ENCODE measurements at regions not wholly inside any gene's neighbourhood (a gene's known extent, or its start where the extent isn't known, plus 50 kb on each side); places are given as distances from the start of the nearest gene placed in this dataset.
"Not testable (repeated sequence)": the region's sequence is repeated elsewhere in the genome, so short reads cannot be mapped to it uniquely, and the experiment has no call there.

DNA sequence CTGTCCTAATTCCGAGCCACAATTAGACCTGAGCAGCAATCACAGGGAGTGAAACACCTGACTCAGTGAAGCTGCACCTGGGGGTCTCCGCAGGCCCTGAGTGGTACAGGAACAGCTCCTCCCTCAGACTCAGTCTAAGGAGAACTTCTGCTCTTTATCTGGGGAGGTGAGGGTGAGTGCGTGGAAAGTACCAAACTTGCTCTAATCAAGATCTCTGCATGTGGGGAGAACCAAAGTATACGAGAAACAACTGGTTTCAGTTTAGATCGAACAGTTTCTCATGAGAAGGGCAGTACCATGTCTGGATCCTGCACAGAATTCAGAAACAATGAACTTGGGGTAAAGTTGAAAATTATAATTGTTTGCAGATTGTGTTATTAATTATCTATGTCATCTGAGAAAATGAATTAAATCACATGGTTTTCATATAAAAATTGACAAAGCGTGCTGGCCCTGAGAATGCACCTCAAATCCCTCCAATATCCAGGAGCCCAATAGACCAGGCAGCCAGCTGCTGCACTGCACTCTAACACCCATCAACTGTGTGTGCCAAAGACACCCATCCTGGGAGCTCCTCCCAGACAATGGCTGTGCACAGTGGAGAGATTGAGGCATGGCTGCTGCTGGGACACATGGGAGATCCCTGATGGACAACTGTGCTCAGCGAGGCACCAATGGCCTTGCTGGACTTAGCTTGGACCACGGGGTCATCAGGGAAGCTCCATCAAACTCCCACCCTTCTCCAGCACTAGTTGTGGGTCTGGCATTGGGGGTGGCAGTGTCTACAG lies 803.8 kb downstream of the TMEM121 start:
- H3K27me3 ChIP-seq (ENCODE audit: control insufficient read depth in 4 of 4, insufficient read depth in 4 of 4, low read length in 3 of 4), result not testable (repeated sequence)

GRCh38 chr14:106334428-106335109 lies 808.2 kb downstream of the TMEM121 start:
- H3K27me3 ChIP-seq (ENCODE audit: control insufficient read depth in 4 of 4, insufficient read depth in 4 of 4, low read length in 3 of 4); H3K36me3 ChIP-seq (ENCODE audit: control insufficient read depth in 4 of 4, insufficient read depth in 3 of 4, low read depth in 1 of 4, low read length in 3 of 4); H3K9ac ChIP-seq (ENCODE audit: low read depth in 1 of 2, low read length in 2 of 2); H3K4me1 ChIP-seq (ENCODE audit: control insufficient read depth in 4 of 4, insufficient read depth in 4 of 4, low read length in 3 of 4); DNase-seq (ENCODE audit: low spot score); H3K4me3 ChIP-seq (ENCODE audit: low read depth in 1 of 3, low read length in 3 of 3); H3K9me3 ChIP-seq (ENCODE audit: control insufficient read depth in 4 of 4, low read length in 3 of 4); H3K27ac ChIP-seq (ENCODE audit: low read depth in 1 of 2, low read length in 2 of 2): not testable (repeated sequence)
- WGBS, result 39% methylated on average over 16 of the region's 16 CpGs

More for the DNA sequence above, 803.8 kb downstream of the TMEM121 start:
- H3K4me1 ChIP-seq (ENCODE audit: control insufficient read depth in 4 of 4, insufficient read depth in 4 of 4, low read length in 3 of 4); H3K4me3 ChIP-seq (ENCODE audit: low read depth in 1 of 3, low read length in 3 of 3); H3K9me3 ChIP-seq (ENCODE audit: control insufficient read depth in 4 of 4, low read length in 3 of 4); H3K9ac ChIP-seq (ENCODE audit: low read depth in 1 of 2, low read length in 2 of 2); H3K36me3 ChIP-seq (ENCODE audit: control insufficient read depth in 4 of 4, insufficient read depth in 3 of 4, low read depth in 1 of 4, low read length in 3 of 4); DNase-seq (ENCODE audit: low spot score); H3K27ac ChIP-seq (ENCODE audit: low read depth in 1 of 2, low read length in 2 of 2): not testable (repeated sequence)
- WGBS, result 40% methylated on average over 4 of the region's 8 CpGs

- 36% methylated on average over 5 of the region's 6 CpGs for WGBS
- H3K4me3 ChIP-seq (ENCODE audit: low read depth in 1 of 3, low read length in 3 of 3); H3K36me3 ChIP-seq (ENCODE audit: control insufficient read depth in 4 of 4, insufficient read depth in 3 of 4, low read depth in 1 of 4, low read length in 3 of 4); DNase-seq (ENCODE audit: low spot score); H3K27me3 ChIP-seq (ENCODE audit: control insufficient read depth in 4 of 4, insufficient read depth in 4 of 4, low read length in 3 of 4); H3K4me1 ChIP-seq (ENCODE audit: control insufficient read depth in 4 of 4, insufficient read depth in 4 of 4, low read length in 3 of 4); H3K9me3 ChIP-seq (ENCODE audit: control insufficient read depth in 4 of 4, low read length in 3 of 4); H3K9ac ChIP-seq (ENCODE audit: low read depth in 1 of 2, low read length in 2 of 2); H3K27ac ChIP-seq (ENCODE audit: low read depth in 1 of 2, low read length in 2 of 2): not testable (repeated sequence)
Measured at GRCh38 chr14:106335110-106335429, 808.7 kb downstream of the TMEM121 start.

DNA sequence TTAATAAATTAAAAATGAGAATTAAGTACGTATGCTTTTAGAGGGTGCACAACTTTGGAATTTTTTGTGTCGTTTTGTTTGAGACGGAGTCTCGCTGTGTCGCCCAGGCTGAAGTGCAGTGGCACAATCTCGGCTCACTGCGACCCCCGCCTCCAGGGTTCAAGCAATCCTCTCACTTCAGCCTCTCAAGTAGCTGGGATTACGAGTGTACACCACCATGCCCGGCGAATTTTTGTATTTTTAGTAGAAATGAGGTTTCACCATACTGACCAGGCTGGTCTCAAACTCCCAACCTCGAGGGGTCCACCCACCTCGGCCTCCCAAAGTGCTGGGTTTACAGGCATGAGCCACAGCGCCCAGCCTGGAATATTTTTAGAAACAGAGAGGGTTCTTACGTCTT lies 812.4 kb downstream of the TMEM121 start:
- not testable (repeated sequence) for H3K4me3 ChIP-seq (ENCODE audit: low read depth in 1 of 3, low read length in 3 of 3); H3K9me3 ChIP-seq (ENCODE audit: control insufficient read depth in 4 of 4, low read length in 3 of 4); H3K9ac ChIP-seq (ENCODE audit: low read depth in 1 of 2, low read length in 2 of 2); H3K36me3 ChIP-seq (ENCODE audit: control insufficient read depth in 4 of 4, insufficient read depth in 3 of 4, low read depth in 1 of 4, low read length in 3 of 4); H3K27ac ChIP-seq (ENCODE audit: low read depth in 1 of 2, low read length in 2 of 2); H3K4me1 ChIP-seq (ENCODE audit: control insufficient read depth in 4 of 4, insufficient read depth in 4 of 4, low read length in 3 of 4); DNase-seq (ENCODE audit: low spot score); H3K27me3 ChIP-seq (ENCODE audit: control insufficient read depth in 4 of 4, insufficient read depth in 4 of 4, low read length in 3 of 4)
- WGBS, result 53% methylated on average over 15 of the region's 15 CpGs

- H3K4me1 ChIP-seq (ENCODE audit: control insufficient read depth in 4 of 4, insufficient read depth in 4 of 4, low read length in 3 of 4); DNase-seq (ENCODE audit: low spot score); H3K36me3 ChIP-seq (ENCODE audit: control insufficient read depth in 4 of 4, insufficient read depth in 3 of 4, low read depth in 1 of 4, low read length in 3 of 4); H3K9me3 ChIP-seq (ENCODE audit: control insufficient read depth in 4 of 4, low read length in 3 of 4); H3K4me3 ChIP-seq (ENCODE audit: low read depth in 1 of 3, low read length in 3 of 3); H3K27ac ChIP-seq (ENCODE audit: low read depth in 1 of 2, low read length in 2 of 2); H3K27me3 ChIP-seq (ENCODE audit: control insufficient read depth in 4 of 4, insufficient read depth in 4 of 4, low read length in 3 of 4); H3K9ac ChIP-seq (ENCODE audit: low read depth in 1 of 2, low read length in 2 of 2): not testable (repeated sequence)
- WGBS, result 65% methylated on average over 2 of the region's 4 CpGs
Measured at GRCh38 chr14:106340658-106341057, 814.3 kb downstream of the TMEM121 start.

GRCh38 chr14:106341161-106341560 lies 814.8 kb downstream of the TMEM121 start:
- not testable (repeated sequence) for H3K27me3 ChIP-seq (ENCODE audit: control insufficient read depth in 4 of 4, insufficient read depth in 4 of 4, low read length in 3 of 4); H3K36me3 ChIP-seq (ENCODE audit: control insufficient read depth in 4 of 4, insufficient read depth in 3 of 4, low read depth in 1 of 4, low read length in 3 of 4); DNase-seq (ENCODE audit: low spot score); H3K9me3 ChIP-seq (ENCODE audit: control insufficient read depth in 4 of 4, low read length in 3 of 4); H3K9ac ChIP-seq (ENCODE audit: low read depth in 1 of 2, low read length in 2 of 2); H3K4me3 ChIP-seq (ENCODE audit: low read depth in 1 of 3, low read length in 3 of 3); H3K27ac ChIP-seq (ENCODE audit: low read depth in 1 of 2, low read length in 2 of 2); H3K4me1 ChIP-seq (ENCODE audit: control insufficient read depth in 4 of 4, insufficient read depth in 4 of 4, low read length in 3 of 4)
- WGBS, result 47% methylated on average over 5 of the region's 5 CpGs
